ENCODE measurements at regions not wholly inside any gene's neighbourhood (a gene's known extent, or its start where the extent isn't known, plus 50 kb on each side); places are given as distances from the start of the nearest gene placed in this dataset.

DNA sequence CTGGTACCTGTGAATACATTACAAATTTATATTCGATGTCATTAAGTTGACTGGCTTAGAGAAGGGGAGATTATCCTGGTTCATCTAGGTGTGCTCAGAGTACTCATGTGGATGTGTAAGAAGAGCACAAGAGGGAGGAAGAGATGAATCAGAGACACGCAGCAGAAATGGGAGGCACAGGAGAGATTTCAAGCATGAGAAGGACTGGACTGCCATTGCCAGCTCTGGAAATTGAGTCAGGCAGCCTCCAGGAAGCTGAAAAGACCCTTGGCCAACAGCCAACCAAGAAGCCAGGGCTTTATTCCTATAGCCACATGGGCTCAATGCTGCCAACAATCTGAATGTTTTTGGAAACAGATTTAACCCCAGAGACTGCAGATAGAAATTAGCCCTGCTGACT lies 1390.0 kb downstream of the STIM2 start:
- Histone ChIP-seq H2AFZ (ENCODE audit: low read length) (no peak overlapping the region), H3K9me3 (ENCODE audit: low read length) (peaks cover 20% of the 10 kb centered on the region)

DNA sequence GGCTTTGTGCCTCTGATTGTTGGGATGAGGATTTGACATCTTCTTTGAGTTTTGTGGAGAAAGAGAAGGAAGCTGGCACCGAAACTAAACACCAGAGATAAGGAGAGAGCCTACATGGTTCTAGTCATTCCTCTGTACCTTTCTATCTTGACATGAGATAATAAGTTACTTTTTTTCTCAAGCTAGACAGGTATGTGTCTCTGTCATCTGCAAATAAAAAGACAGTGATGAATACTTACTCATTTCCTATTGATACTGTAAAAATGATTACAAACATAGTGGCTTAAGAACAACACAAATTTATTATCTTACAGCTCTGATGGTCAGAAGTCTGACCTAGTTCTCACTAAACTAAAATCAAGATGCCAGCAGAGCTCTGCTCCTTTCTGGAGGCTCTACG lies 1391.2 kb downstream of the STIM2 start:
- H3K4me3 ChIP-seq (ENCODE audit: low read length) = no peak overlapping the region
- no peaks in the 10 kb centered on the region for H4K20me1 ChIP-seq (ENCODE audit: insufficient read depth, low read depth, low read length)
- no peaks in the 10 kb centered on the region for H3K27me3 ChIP-seq (ENCODE audit: low read length)
- DNase-seq = no peak
- H3K4me2 ChIP-seq (ENCODE audit: low read depth, low read length, poor library complexity, severe bottlenecking) = no peak overlapping the region
- H3K36me3 ChIP-seq (ENCODE audit: insufficient read depth, low read length) = no peaks in the 10 kb centered on the region
- H3K27ac ChIP-seq (ENCODE audit: low read length) = no peak overlapping the region
- no peaks in the 10 kb centered on the region for H3K9me2 ChIP-seq (replicated peaks; ENCODE audit: insufficient read depth, low read length)
- H2AFZ ChIP-seq (ENCODE audit: low read length) = no peak overlapping the region
- no peaks in the 10 kb centered on the region for H3K4me1 ChIP-seq (ENCODE audit: low read length)
- no peaks in the 10 kb centered on the region for H3K79me2 ChIP-seq (ENCODE audit: low read length)
- H3K9ac ChIP-seq (ENCODE audit: low read length) = no peak overlapping the region
- peaks cover 20% of the 10 kb centered on the region for H3K9me3 ChIP-seq (ENCODE audit: low read length)

More for the DNA sequence above, 1390.0 kb downstream of the STIM2 start:
- no peak overlapping the region for H3K4me2 ChIP-seq (ENCODE audit: low read depth, low read length, poor library complexity, severe bottlenecking)
- DNase-seq = no peak
- no peak overlapping the region for H3K9ac ChIP-seq (ENCODE audit: low read length)
- H3K36me3 ChIP-seq (ENCODE audit: insufficient read depth, low read length) = no peaks in the 10 kb centered on the region
- no peaks in the 10 kb centered on the region for H3K4me1 ChIP-seq (ENCODE audit: low read length)
- H4K20me1 ChIP-seq (ENCODE audit: insufficient read depth, low read depth, low read length) = no peaks in the 10 kb centered on the region
- no peaks in the 10 kb centered on the region for H3K27me3 ChIP-seq (ENCODE audit: low read length)
- no peak overlapping the region for H3K27ac ChIP-seq (ENCODE audit: low read length)
- no peaks in the 10 kb centered on the region for H3K79me2 ChIP-seq (ENCODE audit: low read length)
- no peaks in the 10 kb centered on the region for H3K9me2 ChIP-seq (replicated peaks; ENCODE audit: insufficient read depth, low read length)
- no peak overlapping the region for H3K4me3 ChIP-seq (ENCODE audit: low read length)

DNA sequence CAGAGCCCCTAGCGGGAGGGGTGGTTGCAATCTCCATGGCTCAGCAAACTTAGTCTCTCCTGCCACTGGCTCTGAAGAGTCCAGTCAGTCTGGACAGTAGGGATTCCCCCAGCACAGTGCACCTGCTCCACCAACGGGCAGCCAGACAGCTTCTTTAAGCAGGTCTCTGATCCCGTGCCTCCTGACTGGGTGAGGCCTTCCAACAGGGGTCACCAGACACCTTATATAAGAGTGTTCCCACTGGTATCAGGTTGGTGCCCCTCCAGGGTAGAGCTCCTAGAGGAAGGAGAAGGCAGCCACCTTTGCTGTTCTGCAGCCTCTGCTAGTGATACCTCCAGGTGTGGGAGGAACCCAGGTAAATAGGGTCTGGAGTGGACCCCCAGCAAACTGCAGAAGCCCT lies 1393.4 kb downstream of the STIM2 start:
- no peak overlapping the region for H3K27ac ChIP-seq (ENCODE audit: low read length)
- no peak overlapping the region for H3K4me2 ChIP-seq (ENCODE audit: low read depth, low read length, poor library complexity, severe bottlenecking)
- H3K9ac ChIP-seq (ENCODE audit: low read length) = no peak overlapping the region
- H2AFZ ChIP-seq (ENCODE audit: low read length) = no peak overlapping the region
- no peaks in the 10 kb centered on the region for H3K27me3 ChIP-seq (ENCODE audit: low read length)
- no peaks in the 10 kb centered on the region for H3K4me1 ChIP-seq (ENCODE audit: low read length)
- no peaks in the 10 kb centered on the region for H3K79me2 ChIP-seq (ENCODE audit: low read length)
- H3K4me3 ChIP-seq (ENCODE audit: low read length) = no peak overlapping the region
- H4K20me1 ChIP-seq (ENCODE audit: insufficient read depth, low read depth, low read length) = no peaks in the 10 kb centered on the region
- no peaks in the 10 kb centered on the region for H3K36me3 ChIP-seq (ENCODE audit: insufficient read depth, low read length)
- DNase-seq = no peak
- peaks cover 23% of the 10 kb centered on the region for H3K9me3 ChIP-seq (ENCODE audit: low read length)
- H3K9me2 ChIP-seq (replicated peaks; ENCODE audit: insufficient read depth, low read length) = no peaks in the 10 kb centered on the region

DNA sequence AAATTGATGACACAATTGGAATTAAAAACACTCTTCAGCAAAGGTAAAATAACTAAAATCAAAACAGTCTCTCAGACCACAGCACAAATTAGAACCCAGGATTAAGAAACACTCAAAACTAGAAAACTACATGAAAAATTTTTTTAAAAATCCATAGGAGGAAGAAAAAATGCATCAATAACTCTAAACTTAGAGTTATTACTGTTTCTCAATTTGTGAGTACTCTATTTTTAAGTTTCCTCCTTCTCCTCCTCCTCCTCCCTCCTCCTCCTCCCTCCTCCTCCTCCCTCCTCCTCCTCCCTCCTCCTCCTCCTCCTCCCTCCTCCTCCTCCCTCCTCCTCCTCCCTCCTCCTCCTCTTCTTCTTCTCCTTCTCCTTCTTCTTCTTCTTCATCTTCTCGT lies 1395.7 kb downstream of the STIM2 start:
- H3K4me1 ChIP-seq (ENCODE audit: low read length) = no peaks in the 10 kb centered on the region
- H4K20me1 ChIP-seq (ENCODE audit: insufficient read depth, low read depth, low read length) = no peaks in the 10 kb centered on the region
- H3K79me2 ChIP-seq (ENCODE audit: low read length) = no peaks in the 10 kb centered on the region
- H2AFZ ChIP-seq (ENCODE audit: low read length) = no peak overlapping the region
- no peaks in the 10 kb centered on the region for H3K27me3 ChIP-seq (ENCODE audit: low read length)
- no peak overlapping the region for H3K27ac ChIP-seq (ENCODE audit: low read length)
- no peak overlapping the region for H3K4me2 ChIP-seq (ENCODE audit: low read depth, low read length, poor library complexity, severe bottlenecking)
- no peaks in the 10 kb centered on the region for H3K36me3 ChIP-seq (ENCODE audit: insufficient read depth, low read length)
- peaks cover 22% of the 10 kb centered on the region for H3K9me3 ChIP-seq (ENCODE audit: low read length)
- H3K9me2 ChIP-seq (replicated peaks; ENCODE audit: insufficient read depth, low read length) = no peaks in the 10 kb centered on the region
- H3K4me3 ChIP-seq (ENCODE audit: low read length) = no peak overlapping the region
- H3K9ac ChIP-seq (ENCODE audit: low read length) = no peak overlapping the region
- no peak for DNase-seq

DNA sequence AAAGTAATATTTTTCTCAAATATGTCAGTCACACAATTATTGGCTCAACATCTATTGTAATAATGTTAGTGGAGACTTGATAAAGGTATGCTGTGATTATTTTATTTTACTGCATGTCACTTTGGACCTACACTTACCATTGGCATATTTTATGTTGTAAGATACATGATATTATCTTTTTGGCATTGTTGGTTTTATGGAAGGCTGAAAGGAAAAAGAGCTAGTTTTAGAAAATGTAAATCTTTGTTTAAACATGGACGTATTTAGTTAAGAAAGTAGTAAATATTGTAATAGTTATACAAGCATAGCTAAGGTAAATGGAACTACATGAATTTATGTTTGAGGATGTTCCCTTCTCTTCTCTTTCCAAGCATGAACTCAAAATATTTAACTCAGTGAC lies 1399.3 kb downstream of the STIM2 start:
- H3K9me3 ChIP-seq (ENCODE audit: low read length) = peaks cover 10% of the 10 kb centered on the region
- no peaks in the 10 kb centered on the region for H4K20me1 ChIP-seq (ENCODE audit: insufficient read depth, low read depth, low read length)
- H3K9me2 ChIP-seq (replicated peaks; ENCODE audit: insufficient read depth, low read length) = no peaks in the 10 kb centered on the region
- no peak for DNase-seq
- no peaks in the 10 kb centered on the region for H3K79me2 ChIP-seq (ENCODE audit: low read length)
- H3K36me3 ChIP-seq (ENCODE audit: insufficient read depth, low read length) = no peaks in the 10 kb centered on the region
- no peak overlapping the region for H3K27ac ChIP-seq (ENCODE audit: low read length)
- no peak overlapping the region for H3K4me2 ChIP-seq (ENCODE audit: low read depth, low read length, poor library complexity, severe bottlenecking)
- H3K4me1 ChIP-seq (ENCODE audit: low read length) = no peaks in the 10 kb centered on the region
- no peaks in the 10 kb centered on the region for H3K27me3 ChIP-seq (ENCODE audit: low read length)
- H3K4me3 ChIP-seq (ENCODE audit: low read length) = no peak overlapping the region
- no peak overlapping the region for H3K9ac ChIP-seq (ENCODE audit: low read length)
- no peak overlapping the region for H2AFZ ChIP-seq (ENCODE audit: low read length)

DNA sequence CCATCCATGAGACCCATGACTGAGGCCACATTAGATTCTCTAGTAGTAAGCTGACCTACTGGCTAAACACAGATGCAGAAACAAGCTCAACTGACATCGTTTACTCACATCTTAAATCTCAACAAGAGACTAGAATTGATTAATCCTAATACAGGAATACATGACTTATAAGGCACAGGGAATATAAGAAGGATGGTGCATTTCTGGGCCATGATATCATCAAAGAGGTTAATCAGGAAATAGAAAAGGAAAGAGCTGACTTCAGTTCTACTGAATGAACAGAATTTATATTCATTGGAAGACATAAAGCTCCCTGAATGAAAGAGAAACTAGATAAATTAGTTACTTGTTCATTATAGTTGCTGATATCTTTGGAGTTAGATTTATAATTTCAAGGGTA lies 1406.5 kb downstream of the STIM2 start:
- Histone ChIP-seq H3K36me3 (ENCODE audit: insufficient read depth, low read length) (no peaks in the 10 kb centered on the region), H3K4me3 (ENCODE audit: low read length) (no peak overlapping the region), H3K27ac (ENCODE audit: low read length) (no peak overlapping the region), H3K79me2 (ENCODE audit: low read length) (no peaks in the 10 kb centered on the region), H3K4me1 (ENCODE audit: low read length) (no peaks in the 10 kb centered on the region), H3K4me2 (ENCODE audit: low read depth, low read length, poor library complexity, severe bottlenecking) (no peak overlapping the region), H3K27me3 (ENCODE audit: low read length) (no peaks in the 10 kb centered on the region), H3K9me3 (ENCODE audit: low read length) (peaks cover 21% of the 10 kb centered on the region; the same call in 1 of the 2 replicates), H3K9ac (ENCODE audit: low read length) (no peak overlapping the region), H3K9me2 (replicated peaks; ENCODE audit: insufficient read depth, low read length) (no peaks in the 10 kb centered on the region), H4K20me1 (ENCODE audit: insufficient read depth, low read depth, low read length) (no peaks in the 10 kb centered on the region), H2AFZ (ENCODE audit: low read length) (no peak overlapping the region)
- DNase-seq = no peak

DNA sequence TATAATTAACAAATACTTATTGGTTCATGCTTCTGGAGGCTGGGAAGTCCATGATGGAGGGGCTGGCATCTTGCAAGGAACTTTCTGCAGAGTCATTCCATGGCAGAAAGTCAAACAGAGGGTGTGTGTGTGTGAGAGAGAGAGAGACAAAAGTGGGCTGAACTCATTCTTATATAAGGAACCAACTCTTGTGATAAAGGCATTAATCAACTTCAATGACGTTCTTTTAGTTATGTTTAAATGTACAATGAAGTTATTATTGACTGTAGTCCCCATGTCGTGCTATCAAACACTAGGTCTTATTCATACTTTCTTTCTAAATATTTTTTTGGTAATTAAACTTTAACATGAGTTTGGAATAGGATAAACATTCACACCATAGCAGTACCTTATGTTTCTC lies 1408.8 kb downstream of the STIM2 start:
- Histone ChIP-seq H3K9me3 (ENCODE audit: low read length) (peaks cover 17% of the 10 kb centered on the region; the same call in 1 of the 2 replicates), H3K9me2 (replicated peaks; ENCODE audit: insufficient read depth, low read length) (no peaks in the 10 kb centered on the region), H3K4me3 (ENCODE audit: low read length) (no peak overlapping the region), H3K4me1 (ENCODE audit: low read length) (no peaks in the 10 kb centered on the region), H2AFZ (ENCODE audit: low read length) (no peak overlapping the region), H3K9ac (ENCODE audit: low read length) (no peak overlapping the region), H3K27ac (ENCODE audit: low read length) (no peak overlapping the region), H3K79me2 (ENCODE audit: low read length) (no peaks in the 10 kb centered on the region), H3K4me2 (ENCODE audit: low read depth, low read length, poor library complexity, severe bottlenecking) (no peak overlapping the region), H4K20me1 (ENCODE audit: insufficient read depth, low read depth, low read length) (no peaks in the 10 kb centered on the region), H3K27me3 (ENCODE audit: low read length) (no peaks in the 10 kb centered on the region), H3K36me3 (ENCODE audit: insufficient read depth, low read length) (no peaks in the 10 kb centered on the region)
- no peak for DNase-seq

DNA sequence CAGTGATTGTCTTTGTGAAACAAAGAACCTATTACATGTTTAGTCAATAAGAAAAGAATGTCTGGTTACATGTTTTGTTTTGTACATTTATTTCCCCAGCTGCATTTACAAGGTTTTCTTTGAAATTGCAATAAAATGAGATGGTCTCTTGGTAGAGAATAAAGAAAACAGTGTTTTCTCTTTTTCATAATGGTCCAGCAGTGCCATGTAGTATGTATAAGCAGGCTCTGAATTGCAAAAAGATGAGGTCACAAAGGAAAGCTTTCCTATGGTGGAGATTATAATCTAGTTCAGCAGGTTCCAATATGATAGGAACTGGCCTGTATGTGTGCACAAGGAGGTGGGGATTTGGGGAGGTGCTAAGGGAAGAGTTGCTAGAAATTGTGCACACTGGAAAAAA lies 1417.3 kb downstream of the STIM2 start:
- Histone ChIP-seq H3K79me2 (ENCODE audit: low read length) (no peaks in the 10 kb centered on the region), H3K9me3 (ENCODE audit: low read length) (peaks cover 38% of the 10 kb centered on the region), H2AFZ (ENCODE audit: low read length) (no peak overlapping the region), H3K9me2 (replicated peaks; ENCODE audit: insufficient read depth, low read length) (no peaks in the 10 kb centered on the region), H3K27ac (ENCODE audit: low read length) (no peak overlapping the region), H3K4me3 (ENCODE audit: low read length) (no peak overlapping the region), H3K4me2 (ENCODE audit: low read depth, low read length, poor library complexity, severe bottlenecking) (no peak overlapping the region), H3K27me3 (ENCODE audit: low read length) (no peaks in the 10 kb centered on the region), H3K9ac (ENCODE audit: low read length) (no peak overlapping the region), H4K20me1 (ENCODE audit: insufficient read depth, low read depth, low read length) (no peaks in the 10 kb centered on the region), H3K4me1 (ENCODE audit: low read length) (no peaks in the 10 kb centered on the region), H3K36me3 (ENCODE audit: insufficient read depth, low read length) (no peaks in the 10 kb centered on the region)
- DNase-seq = no peak

DNA sequence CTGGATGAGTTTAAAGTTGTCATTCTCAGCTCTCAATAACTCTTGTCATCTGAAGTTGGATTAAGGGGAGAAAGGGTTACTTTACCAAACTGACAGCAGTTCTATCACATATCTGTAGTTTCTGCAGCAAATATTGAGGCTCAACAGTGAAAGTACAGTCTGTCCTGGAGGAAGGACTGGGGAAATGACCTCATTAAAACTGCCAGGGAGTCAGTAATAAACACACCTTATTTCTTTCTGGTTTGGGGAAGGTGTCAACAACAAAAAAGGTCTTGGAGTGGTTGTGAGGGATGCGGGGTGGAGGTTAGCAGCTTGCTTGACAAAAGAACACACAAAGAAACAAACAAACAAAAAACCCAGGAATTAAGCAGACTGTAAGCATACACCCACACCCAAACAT lies 1418.0 kb downstream of the STIM2 start:
- Histone ChIP-seq H3K9me3 (ENCODE audit: low read length) (peaks cover 40% of the 10 kb centered on the region), H3K4me2 (ENCODE audit: low read depth, low read length, poor library complexity, severe bottlenecking) (no peak overlapping the region), H3K9me2 (replicated peaks; ENCODE audit: insufficient read depth, low read length) (no peaks in the 10 kb centered on the region), H3K4me1 (ENCODE audit: low read length) (no peaks in the 10 kb centered on the region), H3K4me3 (ENCODE audit: low read length) (no peak overlapping the region), H3K9ac (ENCODE audit: low read length) (no peak overlapping the region), H3K36me3 (ENCODE audit: insufficient read depth, low read length) (no peaks in the 10 kb centered on the region), H4K20me1 (ENCODE audit: insufficient read depth, low read depth, low read length) (no peaks in the 10 kb centered on the region), H3K27ac (ENCODE audit: low read length) (no peak overlapping the region), H3K79me2 (ENCODE audit: low read length) (no peaks in the 10 kb centered on the region), H3K27me3 (ENCODE audit: low read length) (no peaks in the 10 kb centered on the region), H2AFZ (ENCODE audit: low read length) (no peak overlapping the region)
- DNase-seq = no peak

Measured in Karpas-422 (cell line).